H9 (cell line): ENCODE measurements at regions not wholly inside any gene's neighbourhood (a gene's known extent, or its start where the extent isn't known, plus 50 kb on each side); places are given as distances from the start of the nearest gene placed in this dataset.

Source experiments
- DNase-seq: peaks from one replicate; pipeline ENCODE4 v3.0.0-alpha.2; 2017
- H2AFZ ChIP-seq: one replicate; pipeline ENCODE4 v1.6.1; 2013; ENCODE audit warnings: mild to moderate bottlenecking, low read length, control low read depth, moderate library complexity
- H2AK5ac ChIP-seq: 2 replicates; pipeline ENCODE4 v1.6.1; 2013; ENCODE audit warnings: low read length, control low read depth, mixed read lengths; ENCODE audit not compliant: insufficient read length
- H2BK120ac ChIP-seq: one replicate; pipeline ENCODE4 v1.6.1; 2013; ENCODE audit warnings: low read depth, mild to moderate bottlenecking, low read length, control low read depth, inconsistent platforms; ENCODE audit not compliant: poor library complexity, severe bottlenecking
- H2BK12ac ChIP-seq: 2 replicates; pipeline ENCODE4 v1.6.1; 2013; ENCODE audit warnings: low read length, control low read depth, mixed read lengths, low read depth; ENCODE audit not compliant: insufficient read length
- H2BK15ac ChIP-seq: 2 replicates; pipeline ENCODE4 v1.6.1; 2013; ENCODE audit warnings: low read depth, low read length, control low read depth
- H2BK20ac ChIP-seq: one replicate; pipeline ENCODE4 v1.6.1; 2013; ENCODE audit warnings: low read depth, mild to moderate bottlenecking, low read length, control low read depth, inconsistent platforms; ENCODE audit not compliant: poor library complexity, severe bottlenecking
- H2BK5ac ChIP-seq: 2 replicates; pipeline ENCODE4 v1.6.1; 2013; ENCODE audit warnings: low read length, control low read depth, mixed read lengths; ENCODE audit not compliant: insufficient read length
- H3K14ac ChIP-seq: 2 replicates; pipeline ENCODE4 v1.6.1; 2013; ENCODE audit warnings: low read length, control low read depth; ENCODE audit not compliant: insufficient read depth
- H3K18ac ChIP-seq: 2 replicates; pipeline ENCODE4 v1.6.1; 2013; ENCODE audit warnings: low read depth, mild to moderate bottlenecking, mixed read lengths, low read length, control low read depth; ENCODE audit not compliant: insufficient read length
- H3K23ac ChIP-seq: 2 replicates; pipeline ENCODE4 v1.6.1; 2013; ENCODE audit warnings: low read length, control low read depth, mixed read lengths, low read depth; ENCODE audit not compliant: insufficient read length
- H3K23me2 ChIP-seq: 2 replicates; pipeline ENCODE4 v1.6.1; 2013; ENCODE audit warnings: low read depth, mild to moderate bottlenecking, mixed read lengths, low read length, control low read depth; ENCODE audit not compliant: insufficient read length, poor library complexity, severe bottlenecking
- H3K27ac ChIP-seq: 2 replicates; pipeline ENCODE4 v1.5.1; 2013; ENCODE audit warnings: low read length, control low read depth, mixed read lengths, low read depth; ENCODE audit not compliant: insufficient read length
- H3K27me3 ChIP-seq: 2 replicates; pipeline ENCODE4 v1.6.1; 2013; ENCODE audit warnings: low read length, control low read depth, inconsistent platforms; ENCODE audit not compliant: insufficient read depth
- H3K4ac ChIP-seq: 2 replicates; pipeline ENCODE4 v1.6.1; 2013; ENCODE audit warnings: low read depth, mild to moderate bottlenecking, control low read depth, inconsistent platforms, low read length, moderate library complexity
- H3K4me1 ChIP-seq: 2 replicates; pipeline ENCODE4 v1.6.1; 2013; ENCODE audit warnings: low read length, control low read depth, inconsistent platforms; ENCODE audit not compliant: insufficient read depth
- H3K4me2 ChIP-seq: 2 replicates; pipeline ENCODE4 v1.6.1; 2013; ENCODE audit warnings: low read length, control low read depth, mixed read lengths; ENCODE audit not compliant: insufficient read length, insufficient read depth
- H3K56ac ChIP-seq: 2 replicates; pipeline ENCODE4 v1.6.1; 2013; ENCODE audit warnings: low read depth, mild to moderate bottlenecking, mixed read lengths, low read length, control low read depth; ENCODE audit not compliant: insufficient read length
- H3K79me1 ChIP-seq: 2 replicates; pipeline ENCODE4 v1.6.1; 2013; ENCODE audit warnings: low read depth, mild to moderate bottlenecking, moderate library complexity, low read length, control low read depth, inconsistent platforms; ENCODE audit not compliant: insufficient read depth, poor library complexity, severe bottlenecking
- H3K79me2 ChIP-seq: 2 replicates; pipeline ENCODE4 v1.6.1; 2013; ENCODE audit warnings: low read length, control low read depth, inconsistent platforms; ENCODE audit not compliant: insufficient read depth
- H3K9ac ChIP-seq: 2 replicates; pipeline ENCODE4 v1.6.1; 2013; ENCODE audit warnings: low read length, control low read depth, mixed read lengths; ENCODE audit not compliant: insufficient read length; ENCODE audit errors: extremely low read depth
- H3K9me3 ChIP-seq: one replicate; pipeline ENCODE4 v1.6.1; 2013; ENCODE audit warnings: low read depth, low read length, inconsistent platforms; ENCODE audit not compliant: control insufficient read depth
- H3T11ph ChIP-seq: one replicate; pipeline ENCODE4 v1.6.1; 2013; ENCODE audit warnings: mild to moderate bottlenecking, low read length, control low read depth, inconsistent platforms
- H4K20me1 ChIP-seq: one replicate; pipeline ENCODE4 v1.6.1; 2013; ENCODE audit not compliant: control insufficient read depth, insufficient read length, insufficient read depth
- H4K5ac ChIP-seq: 2 replicates; pipeline ENCODE4 v1.6.1; 2013; ENCODE audit warnings: low read depth, mild to moderate bottlenecking, mixed read lengths, low read length, control low read depth; ENCODE audit not compliant: insufficient read length
- H4K8ac ChIP-seq: replicated peaks from 2 replicates; pipeline ENCODE4 v1.6.1; 2013; ENCODE audit warnings: low read length, control low read depth, mixed read lengths, low read depth; ENCODE audit not compliant: insufficient read length
- H4K91ac ChIP-seq: 2 replicates; pipeline ENCODE4 v1.6.1; 2013; ENCODE audit warnings: low read depth, mild to moderate bottlenecking, moderate library complexity, mixed read lengths, low read length, control low read depth; ENCODE audit not compliant: insufficient read length
- H3K27ac Mint-ChIP-seq, 3 experiments: 2 replicates in 2 of 3; 3 replicates in 1 of 3; pipeline ENCODE4 v1.8.0; 2020 to 2021; ENCODE audit warnings: mixed read lengths in 3 of 3, mild to moderate bottlenecking in 1 of 3, moderate library complexity in 1 of 3
- H3K27me3 Mint-ChIP-seq: 2 replicates; pipeline ENCODE4 v1.8.0; 2021; ENCODE audit warnings: low read depth, mild to moderate bottlenecking, moderate library complexity, mixed read lengths
- H3K36me3 Mint-ChIP-seq, 3 experiments: 2 replicates in 2 of 3; 3 replicates in 1 of 3; pipeline ENCODE4 v1.8.0; 2020 to 2021; ENCODE audit warnings: low read depth in 3 of 3, mixed read lengths in 3 of 3; ENCODE audit not compliant: insufficient read depth in 1 of 3
- H3K4me1 Mint-ChIP-seq, 2 experiments: 2 replicates each; pipeline ENCODE4 v1.8.0; 2020; ENCODE audit warnings: mixed read lengths in 2 of 2
- H3K4me3 Mint-ChIP-seq, 2 experiments: 2 replicates in 1 of 2; 3 replicates in 1 of 2; pipeline ENCODE4 v1.8.0; 2020 to 2021; ENCODE audit warnings: mild to moderate bottlenecking in 2 of 2, mixed read lengths in 2 of 2, moderate library complexity in 1 of 2
- H3K9me3 Mint-ChIP-seq, 2 experiments: 2 replicates in 1 of 2; 3 replicates in 1 of 2; pipeline ENCODE4 v1.8.0; 2020; ENCODE audit warnings: mild to moderate bottlenecking in 2 of 2, mixed read lengths in 2 of 2, moderate library complexity in 1 of 2
- WGBS: extraction: QIAGEN DNeasy Blood & Tissue Kit; methylation state at CpG from one replicate; pipeline ENCODE4 v1.1.7; 2013; ENCODE audit warnings: missing lambda C conversion rate, low lambda C conversion rate, mixed read lengths; ENCODE audit not compliant: insufficient read length; ENCODE audit errors: extremely low coverage; 5-methylcytosine and 5-hydroxymethylcytosine counted together
- TF ChIP-seq, protein P1 (sequence below): fragments of 200-600 bp; sonication (generic); conservative IDR thresholded peaks from 3 replicates; pipeline ENCODE4 v1.8.0; 2021; ENCODE audit warnings: antibody characterized with exemption, mild to moderate bottlenecking

DNA sequence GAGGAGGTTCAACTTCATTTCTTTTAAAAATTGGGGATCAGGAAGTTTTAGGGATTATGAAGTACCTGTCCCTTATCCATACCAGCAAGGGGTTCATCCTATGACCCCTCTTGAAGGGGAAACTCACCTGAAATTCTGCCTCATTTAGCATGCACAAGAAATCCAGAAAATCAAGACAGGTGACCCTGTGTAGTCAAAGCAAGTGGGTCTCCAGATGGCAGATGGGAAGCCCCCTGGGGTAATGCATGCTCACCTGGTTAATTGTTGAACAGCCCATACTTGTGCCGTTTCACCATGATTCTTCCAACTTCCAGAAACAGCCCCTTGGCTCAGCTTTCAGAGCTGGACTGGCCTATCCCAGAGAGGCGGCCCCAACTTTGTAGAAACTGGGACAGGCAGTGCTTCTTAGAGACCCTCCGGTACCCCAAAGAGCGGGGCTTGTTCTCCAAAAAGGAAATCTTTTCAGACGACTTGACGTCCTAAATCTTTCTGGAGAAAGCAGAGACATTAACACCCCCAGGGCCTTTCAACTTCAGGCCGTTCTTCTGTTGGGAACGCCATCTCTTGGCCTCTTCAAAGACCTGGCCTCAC, 66.3 kb upstream of the ESRRB start:
- peaks cover 45 to 60% of the 10 kb centered on the region in 2 experiments for H3K4me1 Mint-ChIP-seq
- Histone ChIP-seq H2BK15ac (no peak overlapping the region), H4K5ac (no peak overlapping the region), H2BK20ac (no peak overlapping the region), H3K4ac (no peak overlapping the region), H3K9me3 (no peaks in the 10 kb centered on the region), H4K91ac (no peak overlapping the region), H3K27ac (no peak overlapping the region), H3K9ac (no peak overlapping the region), H4K8ac (no peak overlapping the region), H3K14ac (no peak overlapping the region; the same call in 1 of the 2 replicates), H3K4me2 (peak overlapping the region; percentile 87), H3K56ac (no peak overlapping the region), H2BK5ac (no peak overlapping the region), H3K23ac (no peak overlapping the region), H2BK12ac (no peak overlapping the region), H3K18ac (no peak overlapping the region), H4K20me1 (no peaks in the 10 kb centered on the region), H3T11ph (no peak overlapping the region), H3K27me3 (peaks cover 4% of the 10 kb centered on the region; the same call in 1 of the 2 replicates), H2AK5ac (no peak overlapping the region), H2BK120ac (no peak overlapping the region), H3K23me2 (peaks cover 8% of the 10 kb centered on the region), H3K4me1 (peaks cover 8% of the 10 kb centered on the region; the same call in 1 of the 2 replicates), H3K79me1 (no peaks in the 10 kb centered on the region), H2AFZ (no peak overlapping the region), H3K79me2 (no peaks in the 10 kb centered on the region)
- no peak overlapping the region for H3K27ac Mint-ChIP-seq
- no peaks in the 10 kb centered on the region; a peak in 1 of 5 replicates for H3K9me3 Mint-ChIP-seq
- no peak for DNase-seq
- peaks cover 70% of the 10 kb centered on the region for H3K27me3 Mint-ChIP-seq
- no peaks in the 10 kb centered on the region for H3K36me3 Mint-ChIP-seq
- WGBS, result no CpG with 5 or more reads among the region's 8 CpGs
- TF ChIP-seq, protein P1, sequence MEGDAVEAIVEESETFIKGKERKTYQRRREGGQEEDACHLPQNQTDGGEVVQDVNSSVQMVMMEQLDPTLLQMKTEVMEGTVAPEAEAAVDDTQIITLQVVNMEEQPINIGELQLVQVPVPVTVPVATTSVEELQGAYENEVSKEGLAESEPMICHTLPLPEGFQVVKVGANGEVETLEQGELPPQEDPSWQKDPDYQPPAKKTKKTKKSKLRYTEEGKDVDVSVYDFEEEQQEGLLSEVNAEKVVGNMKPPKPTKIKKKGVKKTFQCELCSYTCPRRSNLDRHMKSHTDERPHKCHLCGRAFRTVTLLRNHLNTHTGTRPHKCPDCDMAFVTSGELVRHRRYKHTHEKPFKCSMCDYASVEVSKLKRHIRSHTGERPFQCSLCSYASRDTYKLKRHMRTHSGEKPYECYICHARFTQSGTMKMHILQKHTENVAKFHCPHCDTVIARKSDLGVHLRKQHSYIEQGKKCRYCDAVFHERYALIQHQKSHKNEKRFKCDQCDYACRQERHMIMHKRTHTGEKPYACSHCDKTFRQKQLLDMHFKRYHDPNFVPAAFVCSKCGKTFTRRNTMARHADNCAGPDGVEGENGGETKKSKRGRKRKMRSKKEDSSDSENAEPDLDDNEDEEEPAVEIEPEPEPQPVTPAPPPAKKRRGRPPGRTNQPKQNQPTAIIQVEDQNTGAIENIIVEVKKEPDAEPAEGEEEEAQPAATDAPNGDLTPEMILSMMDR, result no peak
- peak overlapping the region in 1 of 2 experiments; percentile 5; a peak in 1 of 5 replicates for H3K4me3 Mint-ChIP-seq
